A673 (cell line): ENCODE measurements at regions not wholly inside any gene's neighbourhood (a gene's known extent, or its start where the extent isn't known, plus 50 kb on each side); places are given as distances from the start of the nearest gene placed in this dataset.

Source experiments
- CTCF ChIP-seq: fragments of 300-800, 200-600 bp; sonication (generic); conservative IDR thresholded peaks from 2 replicates; pipeline ENCODE4 v1.5.1; 2017; ENCODE audit warnings: low read depth, mild to moderate bottlenecking, antibody characterized with exemption, low read length, moderate library complexity, mixed read lengths
- EZH2 ChIP-seq: fragments of 200-600 bp; sonication (generic); IDR thresholded peaks from 2 replicates; pipeline ENCODE4 v1.6.1; 2017; ENCODE audit warnings: borderline replicate concordance, low read depth, mild to moderate bottlenecking, mixed read lengths, antibody characterized with exemption, low read length; ENCODE audit not compliant: poor library complexity, severe bottlenecking

- TF ChIP-seq CTCF = no peak
- TF ChIP-seq EZH2 = no peak
Measured at GRCh38 chr10:8168836-8169235, 114.3 kb downstream of the GATA3 start.
